ENCODE measurements at regions not wholly inside any gene's neighbourhood (a gene's known extent, or its start where the extent isn't known, plus 50 kb on each side); places are given as distances from the start of the nearest gene placed in this dataset.

DNA sequence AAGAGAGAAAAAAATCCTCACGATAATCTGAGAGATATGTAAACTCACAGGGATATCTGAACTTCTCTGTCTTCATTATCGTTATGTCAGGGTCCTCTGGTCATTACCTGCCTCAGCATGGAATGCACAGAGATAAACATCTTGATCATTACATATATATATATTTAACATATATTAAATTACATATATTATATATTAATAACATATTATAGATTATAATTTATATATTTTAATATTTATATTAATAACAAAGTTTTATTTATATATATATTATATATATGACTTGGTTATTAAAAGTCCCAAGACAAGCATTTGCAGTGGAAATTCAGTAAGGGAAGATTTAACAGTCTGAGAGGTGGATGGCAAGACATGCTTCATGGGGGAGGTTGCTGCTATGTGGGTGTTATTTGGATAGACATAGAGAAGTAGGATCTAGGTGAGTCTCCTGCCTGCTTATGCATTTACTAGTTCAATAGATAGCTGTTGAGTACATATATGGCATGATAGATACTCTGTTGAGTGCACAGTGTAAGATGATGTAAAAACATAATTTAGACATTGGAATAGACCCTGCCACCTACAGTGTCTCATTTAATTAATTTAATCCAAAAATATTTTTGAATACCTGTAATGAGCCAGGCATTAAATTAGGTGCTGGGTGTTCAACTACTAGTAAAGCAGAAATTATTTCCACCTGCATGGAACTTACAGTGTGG, 255.2 kb downstream of the RAD51AP2 start:
- TF ChIP-seq, protein P1, sequence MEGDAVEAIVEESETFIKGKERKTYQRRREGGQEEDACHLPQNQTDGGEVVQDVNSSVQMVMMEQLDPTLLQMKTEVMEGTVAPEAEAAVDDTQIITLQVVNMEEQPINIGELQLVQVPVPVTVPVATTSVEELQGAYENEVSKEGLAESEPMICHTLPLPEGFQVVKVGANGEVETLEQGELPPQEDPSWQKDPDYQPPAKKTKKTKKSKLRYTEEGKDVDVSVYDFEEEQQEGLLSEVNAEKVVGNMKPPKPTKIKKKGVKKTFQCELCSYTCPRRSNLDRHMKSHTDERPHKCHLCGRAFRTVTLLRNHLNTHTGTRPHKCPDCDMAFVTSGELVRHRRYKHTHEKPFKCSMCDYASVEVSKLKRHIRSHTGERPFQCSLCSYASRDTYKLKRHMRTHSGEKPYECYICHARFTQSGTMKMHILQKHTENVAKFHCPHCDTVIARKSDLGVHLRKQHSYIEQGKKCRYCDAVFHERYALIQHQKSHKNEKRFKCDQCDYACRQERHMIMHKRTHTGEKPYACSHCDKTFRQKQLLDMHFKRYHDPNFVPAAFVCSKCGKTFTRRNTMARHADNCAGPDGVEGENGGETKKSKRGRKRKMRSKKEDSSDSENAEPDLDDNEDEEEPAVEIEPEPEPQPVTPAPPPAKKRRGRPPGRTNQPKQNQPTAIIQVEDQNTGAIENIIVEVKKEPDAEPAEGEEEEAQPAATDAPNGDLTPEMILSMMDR (IDR thresholded peaks at IDR 0.05; ENCODE audit: insufficient read depth, low read depth, low read length), result no peak
- TF ChIP-seq EZH2 (IDR thresholded peaks at IDR 0.05; ENCODE audit: insufficient read depth, low read length), result no peak
